H1 (cell line): ENCODE measurements at regions not wholly inside any gene's neighbourhood (a gene's known extent, or its start where the extent isn't known, plus 50 kb on each side); places are given as distances from the start of the nearest gene placed in this dataset.

ENCODE experiments used
- ATF3 ChIP-seq: IDR thresholded peaks from 2 replicates; pipeline ENCODE4 v1.6.1; 2011; ENCODE audit warnings: low read depth, mild to moderate bottlenecking, low read length; ENCODE audit not compliant: insufficient read depth
- EGR1 ChIP-seq: IDR thresholded peaks from 2 replicates; pipeline ENCODE4 v1.6.1; 2011; ENCODE audit warnings: low read depth, low read length, borderline replicate concordance
- EP300 ChIP-seq, 2 experiments: IDR thresholded peaks; 1 replicate in 1 of 2; 2 replicates in 1 of 2; pipeline ENCODE4 v1.6.1; 2011 to 2012; ENCODE audit warnings: low read depth in 2 of 2, low read length in 2 of 2, mild to moderate bottlenecking in 2 of 2, borderline replicate concordance in 1 of 2, inconsistent platforms in 1 of 2, moderate library complexity in 1 of 2
- KDM5A ChIP-seq: fragments of 200-600 bp; IDR thresholded peaks from 2 replicates; pipeline ENCODE4 v1.7.1; 2012; ENCODE audit warnings: mild to moderate bottlenecking, low read length, inconsistent platforms, mixed read lengths
- RBBP5 ChIP-seq: IDR thresholded peaks from 2 replicates; pipeline ENCODE4 v1.7.1; 2012; ENCODE audit warnings: low read depth, mild to moderate bottlenecking, inconsistent platforms, low read length, moderate library complexity, borderline replicate concordance
- RNF2 ChIP-seq: fragments of 200-900, 300-1000 bp; sonication (generic); IDR thresholded peaks from 2 replicates; pipeline ENCODE4 v1.7.1; 2016; ENCODE audit warnings: borderline replicate concordance, low read depth, mild to moderate bottlenecking, antibody characterized with exemption, low read length; ENCODE audit not compliant: poor library complexity, severe bottlenecking; ENCODE audit errors: missing control alignments
- TAF1 ChIP-seq: IDR thresholded peaks from 2 replicates; pipeline ENCODE4 v1.6.1; 2011; ENCODE audit warnings: mild to moderate bottlenecking, low read depth, low read length

GRCh38 chr12:92051441-92051840, 94.2 kb downstream of the BTG1 start (continued):
- TF ChIP-seq EGR1 = no peak
- no peak for TF ChIP-seq RBBP5
- TF ChIP-seq RNF2 = no peak
- no peak for TF ChIP-seq TAF1
- no peak for TF ChIP-seq ATF3
- TF ChIP-seq KDM5A = no peak
- no peak for TF ChIP-seq EP300 (IDR thresholded peaks at IDR 0.05; ENCODE audit: borderline replicate concordance in 1 of 2, low read depth in 2 of 2, low read length in 2 of 2)
